HepG2 (cell line): ENCODE measurements at regions not wholly inside any gene's neighbourhood (a gene's known extent, or its start where the extent isn't known, plus 50 kb on each side); places are given as distances from the start of the nearest gene placed in this dataset.

Experiments
- ATAC-seq: fragments of 200-7000 bp; cut with Tn5 transposase; 3 replicates; pipeline ENCODE4 v1.9.1; 2020; ENCODE audit warnings: mild to moderate bottlenecking, moderate library complexity
- BruUV-seq: library from RNA; stranded (reverse); fragments of 400-500 nt; replicated peaks from 2 replicates; lab custom pipeline; 2021; lab: Mats Ljungman, UMichigan
- CTCF ChIA-PET: fragments of 300-600 bp; formaldehyde crosslinking; extraction: SDS; loops from one replicate; lab custom pipeline; 2021; ENCODE audit warnings: low total read pairs, inconsistent platforms, low intra/inter-chr PET ratio; lab: Yijun Ruan, JAX
- POLR2A ChIA-PET: fragments of 350-600 bp; sonication (Branson Sonifier 250); formaldehyde crosslinking; loops from one replicate; lab custom pipeline; 2020; ENCODE audit warnings: antibody characterized with exemption, inconsistent platforms; lab: Yijun Ruan, JAX
- DNase-seq: peaks from one replicate; pipeline ENCODE4 v3.0.0-alpha.2; 2015; ENCODE audit warnings: low spot score
- FAIRE-seq: peaks from 3 replicates; lab custom pipeline; 2011; peaks lifted over from hg19 to GRCh38; lab: Jason Lieb, UNC
- H2AFZ ChIP-seq: one replicate; pipeline ENCODE4 v1.6.1; 2011; ENCODE audit warnings: low read length, inconsistent platforms
- H3K27ac ChIP-seq: fragments of 300-600 bp; 3 replicates; pipeline ENCODE4 v1.8.0; 2011; ENCODE audit warnings: mixed run types, mild to moderate bottlenecking, mixed read lengths, low read length, inconsistent platforms; ENCODE audit not compliant: insufficient read depth; ENCODE audit errors: extremely low read length
- H3K27me3 ChIP-seq, 2 experiments: fragments of 200-600 bp in 1 of 2; 2 replicates in 1 of 2; 3 replicates in 1 of 2; pipeline versions ENCODE4 v1.6.0 to v1.8.0; 2011; ENCODE audit warnings: low read length in 2 of 2, mild to moderate bottlenecking in 2 of 2, moderate library complexity in 2 of 2, inconsistent platforms in 1 of 2; ENCODE audit not compliant: insufficient read depth in 2 of 2, control insufficient read depth in 1 of 2
- H3K36me3 ChIP-seq, 2 experiments: fragments of 200-600 bp in 1 of 2; replicated peaks in 1 of 2; 2 replicates in 1 of 2; 3 replicates in 1 of 2; pipeline versions ENCODE4 v1.5.1 to v1.8.0; 2011; ENCODE audit warnings: low read length in 2 of 2, inconsistent platforms in 1 of 2; ENCODE audit not compliant: insufficient read depth in 2 of 2, control insufficient read depth in 1 of 2
- H3K4me1 ChIP-seq: 2 replicates; pipeline ENCODE4 v1.5.1; 2012; ENCODE audit warnings: low read length, inconsistent platforms; ENCODE audit not compliant: insufficient read depth
- H3K4me2 ChIP-seq: 2 replicates; pipeline ENCODE4 v1.6.0; 2011; ENCODE audit warnings: low read depth, low read length, inconsistent platforms
- H3K4me3 ChIP-seq, 3 experiments: fragments of 200-600 bp in 1 of 3; sonication (generic), shearing (Covaris generic) in 1 of 3; replicated peaks in 1 of 3; 2 replicates each; pipeline ENCODE4 v1.5.1; 2011 to 2016; ENCODE audit warnings: low read length in 3 of 3, inconsistent platforms in 2 of 3, low read depth in 2 of 3, mild to moderate bottlenecking in 2 of 3, control low read depth in 1 of 3, mixed read lengths in 1 of 3; ENCODE audit not compliant: insufficient read depth in 1 of 3
- H3K79me2 ChIP-seq: one replicate; pipeline ENCODE4 v1.6.1; 2011; ENCODE audit warnings: low read length, inconsistent platforms; ENCODE audit not compliant: insufficient read depth
- H3K9ac ChIP-seq: 2 replicates; pipeline ENCODE4 v1.6.0; 2011; ENCODE audit warnings: mild to moderate bottlenecking, low read depth, low read length, inconsistent platforms; ENCODE audit not compliant: insufficient read depth
- H3K9me3 ChIP-seq: 2 replicates; pipeline ENCODE4 v1.5.1; 2012; ENCODE audit warnings: mild to moderate bottlenecking, low read length
- H4K20me1 ChIP-seq: 2 replicates; pipeline ENCODE4 v1.6.0; 2011; ENCODE audit warnings: inconsistent platforms, mild to moderate bottlenecking, low read length, moderate library complexity; ENCODE audit not compliant: insufficient read depth
- AHR ChIP-seq: IDR thresholded peaks from 2 replicates; pipeline ENCODE4 v1.6.1; 2018; ENCODE audit warnings: missing genetic modification reagents, missing compliant biosample characterization
- CEBPB ChIP-seq: IDR thresholded peaks from 2 replicates; pipeline ENCODE4 v1.6.1; 2011; ENCODE audit warnings: low read depth, low read length, improper control_type of control experiment, borderline replicate concordance
- CREB1 ChIP-seq, 2 experiments: fragments of 450-650 bp in 1 of 2; IDR thresholded peaks; 2 replicates each; pipeline ENCODE4 v1.6.1; 2016 to 2017; ENCODE audit warnings: control low read depth in 1 of 2, mild to moderate bottlenecking in 1 of 2, missing compliant biosample characterization in 1 of 2, missing genetic modification characterization in 1 of 2
- HIVEP1 ChIP-seq: sonication (generic); formaldehyde crosslinking; IDR thresholded peaks from 2 replicates; pipeline ENCODE4 v1.4.0; 2020; ENCODE audit warnings: mild to moderate bottlenecking, missing genetic modification reagents
- KLF9 ChIP-seq: IDR thresholded peaks from 2 replicates; pipeline ENCODE4 v1.6.1; 2016; ENCODE audit warnings: low read depth
- ZEB1 ChIP-seq: IDR thresholded peaks from 2 replicates; pipeline ENCODE4 v1.6.1; 2012; ENCODE audit warnings: mild to moderate bottlenecking, low read depth, inconsistent platforms; ENCODE audit not compliant: insufficient replicate concordance
- ZNF232 ChIP-seq: sonication (generic); formaldehyde crosslinking; IDR thresholded peaks from 2 replicates; pipeline ENCODE4 v1.4.0; 2020; ENCODE audit warnings: missing genetic modification reagents, borderline replicate concordance
- ZNF878 ChIP-seq: sonication (generic); formaldehyde crosslinking; IDR thresholded peaks from 2 replicates; pipeline ENCODE4 v1.8.1; 2023; ENCODE audit warnings: mild to moderate bottlenecking, missing genetic modification reagents, moderate library complexity
- WGBS: methylation state at CpG from one replicate; pipeline ENCODE4 v1.1.6; 2017; ENCODE audit warnings: low lambda C conversion rate; 5-methylcytosine and 5-hydroxymethylcytosine counted together
- in situ Hi-C: cut with HindIII; loops from 2 replicates; pipeline ENCODE4 v1.10.0; 2017; ENCODE audit warnings: low pct_unique_long_range_greater_than_20kb; ENCODE audit not compliant: extremely low pct_ligation_motif_present
- intact Hi-C: fragments of 100-400 bp; cut with micrococcal nuclease; formaldehyde crosslinking; loops from one replicate; pipeline ENCODE4 v1.10.0; 2022; ENCODE audit not compliant: unreplicated experiment
- TF ChIP-seq, protein P1 (sequence below): IDR thresholded peaks from 2 replicates; pipeline ENCODE4 v1.6.1; 2016
- TF ChIP-seq, protein P2 (sequence below): sonication (generic); formaldehyde crosslinking; IDR thresholded peaks from 2 replicates; pipeline ENCODE4 v1.9.0; 2021; ENCODE audit warnings: missing genetic modification reagents, mild to moderate bottlenecking, borderline replicate concordance
- TF ChIP-seq, protein P3 (sequence below): IDR thresholded peaks from 2 replicates; pipeline ENCODE4 v1.6.1; 2016; ENCODE audit warnings: low read depth
- TF ChIP-seq, protein P4 (sequence below): sonication (generic); formaldehyde crosslinking; IDR thresholded peaks from 2 replicates; pipeline ENCODE4 v1.4.0; 2020; ENCODE audit warnings: missing genetic modification reagents, borderline replicate concordance

DNA sequence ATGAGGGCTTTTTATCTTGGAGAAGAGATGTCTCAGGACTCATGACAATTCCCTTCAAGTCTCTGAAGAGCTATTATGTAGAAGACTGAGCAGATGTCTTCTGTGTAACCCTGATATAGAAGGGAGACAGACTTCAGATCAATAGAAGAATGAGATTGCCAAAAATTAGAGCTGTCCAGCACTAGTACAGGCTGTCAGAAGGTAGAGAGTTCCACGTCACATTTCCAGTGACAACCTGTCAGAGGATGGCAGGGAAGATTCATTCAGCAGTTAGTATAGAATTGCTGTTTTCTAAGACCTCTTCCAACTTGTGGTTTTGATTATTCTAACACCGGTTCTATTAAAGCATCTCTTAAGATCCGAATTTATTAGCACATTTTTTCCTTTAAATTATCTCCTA is 520.6 kb downstream of the RBFOX1 start:
- in situ Hi-C loops: no loop called here
- Histone ChIP-seq H3K4me3 (no peak overlapping the region), H3K79me2 (no peaks in the 10 kb centered on the region), H3K4me1 (no peaks in the 10 kb centered on the region), H3K4me2 (no peak overlapping the region), H3K27ac (no peak overlapping the region), H3K36me3 (no peaks in the 10 kb centered on the region)
- TF ChIP-seq ZEB1 (no peak), HIVEP1 (CRISPR knock-in tag) (no peak), CREB1 (IDR thresholded peaks at IDR 0.05) (peak; percentile 44; the same call in 1 of the 2 replicates), CREB1 (CRISPR knock-in tag; IDR thresholded peaks at IDR 0.05) (no peak), ZNF878 (CRISPR knock-in tag) (no peak)
- TF ChIP-seq, protein P1, sequence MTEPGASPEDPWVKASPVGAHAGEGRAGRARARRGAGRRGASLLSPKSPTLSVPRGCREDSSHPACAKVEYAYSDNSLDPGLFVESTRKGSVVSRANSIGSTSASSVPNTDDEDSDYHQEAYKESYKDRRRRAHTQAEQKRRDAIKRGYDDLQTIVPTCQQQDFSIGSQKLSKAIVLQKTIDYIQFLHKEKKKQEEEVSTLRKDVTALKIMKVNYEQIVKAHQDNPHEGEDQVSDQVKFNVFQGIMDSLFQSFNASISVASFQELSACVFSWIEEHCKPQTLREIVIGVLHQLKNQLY: no peak
- TF ChIP-seq, protein P2, sequence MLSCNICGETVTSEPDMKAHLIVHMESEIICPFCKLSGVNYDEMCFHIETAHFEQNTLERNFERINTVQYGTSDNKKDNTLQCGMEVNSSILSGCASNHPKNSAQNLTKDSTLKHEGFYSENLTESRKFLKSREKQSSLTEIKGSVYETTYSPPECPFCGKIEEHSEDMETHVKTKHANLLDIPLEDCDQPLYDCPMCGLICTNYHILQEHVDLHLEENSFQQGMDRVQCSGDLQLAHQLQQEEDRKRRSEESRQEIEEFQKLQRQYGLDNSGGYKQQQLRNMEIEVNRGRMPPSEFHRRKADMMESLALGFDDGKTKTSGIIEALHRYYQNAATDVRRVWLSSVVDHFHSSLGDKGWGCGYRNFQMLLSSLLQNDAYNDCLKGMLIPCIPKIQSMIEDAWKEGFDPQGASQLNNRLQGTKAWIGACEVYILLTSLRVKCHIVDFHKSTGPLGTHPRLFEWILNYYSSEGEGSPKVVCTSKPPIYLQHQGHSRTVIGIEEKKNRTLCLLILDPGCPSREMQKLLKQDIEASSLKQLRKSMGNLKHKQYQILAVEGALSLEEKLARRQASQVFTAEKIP (CRISPR knock-in tag): no peak
- TF ChIP-seq, all 625 proteins: peak for 1
- POLR2A ChIA-PET: no interaction called here
- H3K27me3 ChIP-seq: no peaks in the 10 kb centered on the region
- no TSS peak for BruUV-seq
- no peak for ATAC-seq
- 2% methylated on average over 3 of the region's 3 CpGs for WGBS
- peaks cover 23% of the 10 kb centered on the region for H3K9me3 ChIP-seq
- no peak for FAIRE-seq
- no peak for DNase-seq
- H4K20me1 ChIP-seq: no peaks in the 10 kb centered on the region
- intact Hi-C loops: no loop called here
- CTCF ChIA-PET: no interaction called here
- no peak overlapping the region for H3K9ac ChIP-seq
- no peak overlapping the region for H2AFZ ChIP-seq

DNA sequence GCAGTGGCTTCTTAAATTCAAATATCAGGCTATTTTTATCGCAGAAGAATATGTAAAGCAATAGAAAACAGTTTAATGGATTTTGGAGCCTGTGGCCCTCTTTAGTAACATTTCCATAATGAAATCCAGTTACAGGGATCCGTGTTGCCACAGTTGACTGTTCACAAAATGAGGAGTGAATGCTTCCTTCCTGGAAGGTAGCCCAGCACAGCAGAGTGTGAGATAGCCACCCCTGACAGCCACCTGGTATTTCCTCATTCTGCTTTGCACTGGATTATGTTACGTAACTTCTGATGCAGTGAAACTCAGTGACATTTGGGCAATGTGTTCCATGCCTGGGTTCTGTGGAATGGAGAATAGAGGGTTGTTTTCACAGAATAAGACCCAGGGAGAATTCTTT is 517.2 kb downstream of the RBFOX1 start:
- Histone ChIP-seq H3K9ac (no peak overlapping the region), H3K4me1 (no peaks in the 10 kb centered on the region), H3K4me2 (no peak overlapping the region), H3K4me3 (no peak overlapping the region), H3K9me3 (0 out of 2 replicates have a peak, but pooled peaks cover 5% of the 10 kb centered on the region), H3K36me3 (no peaks in the 10 kb centered on the region), H3K27me3 (no peaks in the 10 kb centered on the region; a peak in 1 of 5 replicates), H4K20me1 (no peaks in the 10 kb centered on the region), H2AFZ (no peak overlapping the region), H3K27ac (no peak overlapping the region), H3K79me2 (no peaks in the 10 kb centered on the region)
- DNase-seq: no peak
- no peak for FAIRE-seq
- intact Hi-C loops: no loop called here
- POLR2A ChIA-PET: no interaction called here
- WGBS: 10% methylated on average over 3 of the region's 3 CpGs
- CTCF ChIA-PET: no interaction called here
- no peak for ATAC-seq
- in situ Hi-C loops: no loop called here
- no TSS peak for BruUV-seq
- TF ChIP-seq AHR (CRISPR knock-in tag) (no peak), ZNF232 (CRISPR knock-in tag) (no peak), CEBPB (no peak; the same call in 1 of the 2 replicates), KLF9 (CRISPR knock-in tag) (no peak)
- TF ChIP-seq, protein P3, sequence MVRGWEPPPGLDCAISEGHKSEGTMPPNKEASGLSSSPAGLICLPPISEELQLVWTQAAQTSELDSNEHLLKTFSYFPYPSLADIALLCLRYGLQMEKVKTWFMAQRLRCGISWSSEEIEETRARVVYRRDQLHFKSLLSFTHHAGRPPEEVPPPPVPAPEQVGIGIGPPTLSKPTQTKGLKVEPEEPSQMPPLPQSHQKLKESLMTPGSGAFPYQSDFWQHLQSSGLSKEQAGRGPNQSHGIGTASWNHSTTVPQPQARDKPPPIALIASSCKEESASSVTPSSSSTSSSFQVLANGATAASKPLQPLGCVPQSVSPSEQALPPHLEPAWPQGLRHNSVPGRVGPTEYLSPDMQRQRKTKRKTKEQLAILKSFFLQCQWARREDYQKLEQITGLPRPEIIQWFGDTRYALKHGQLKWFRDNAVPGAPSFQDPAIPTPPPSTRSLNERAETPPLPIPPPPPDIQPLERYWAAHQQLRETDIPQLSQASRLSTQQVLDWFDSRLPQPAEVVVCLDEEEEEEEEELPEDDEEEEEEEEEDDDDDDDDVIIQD: no peak
- TF ChIP-seq, protein P4, sequence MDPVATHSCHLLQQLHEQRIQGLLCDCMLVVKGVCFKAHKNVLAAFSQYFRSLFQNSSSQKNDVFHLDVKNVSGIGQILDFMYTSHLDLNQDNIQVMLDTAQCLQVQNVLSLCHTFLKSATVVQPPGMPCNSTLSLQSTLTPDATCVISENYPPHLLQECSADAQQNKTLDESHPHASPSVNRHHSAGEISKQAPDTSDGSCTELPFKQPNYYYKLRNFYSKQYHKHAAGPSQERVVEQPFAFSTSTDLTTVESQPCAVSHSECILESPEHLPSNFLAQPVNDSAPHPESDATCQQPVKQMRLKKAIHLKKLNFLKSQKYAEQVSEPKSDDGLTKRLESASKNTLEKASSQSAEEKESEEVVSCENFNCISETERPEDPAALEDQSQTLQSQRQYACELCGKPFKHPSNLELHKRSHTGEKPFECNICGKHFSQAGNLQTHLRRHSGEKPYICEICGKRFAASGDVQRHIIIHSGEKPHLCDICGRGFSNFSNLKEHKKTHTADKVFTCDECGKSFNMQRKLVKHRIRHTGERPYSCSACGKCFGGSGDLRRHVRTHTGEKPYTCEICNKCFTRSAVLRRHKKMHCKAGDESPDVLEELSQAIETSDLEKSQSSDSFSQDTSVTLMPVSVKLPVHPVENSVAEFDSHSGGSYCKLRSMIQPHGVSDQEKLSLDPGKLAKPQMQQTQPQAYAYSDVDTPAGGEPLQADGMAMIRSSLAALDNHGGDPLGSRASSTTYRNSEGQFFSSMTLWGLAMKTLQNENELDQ (CRISPR knock-in tag): no peak
